Peyer's patch (tissue), 4 donors: ENCODE measurements at regions not wholly inside any gene's neighbourhood (a gene's known extent, or its start where the extent isn't known, plus 50 kb on each side); places are given as distances from the start of the nearest gene placed in this dataset.

ENCODE experiments used
- DNase-seq, 3 donors: peaks; one replicate each; pipeline ENCODE4 v3.0.0-alpha.2; 2017 to 2019
- H3K27ac ChIP-seq, 4 donors: fragments of 200-600 bp; sonication (generic); one replicate each; pipeline ENCODE4 v1.5.1; 2016 to 2019
- H3K27me3 ChIP-seq, 2 donors: fragments of 200-600 bp; sonication (generic); one replicate each; pipeline ENCODE4 v1.5.1; 2019
- H3K36me3 ChIP-seq, 3 donors: fragments of 200-600 bp; sonication (generic); one replicate each; pipeline ENCODE4 v1.5.1; 2016 to 2019
- H3K4me1 ChIP-seq, 4 donors: fragments of 200-600 bp; sonication (generic); one replicate each; pipeline ENCODE4 v1.5.1; 2016 to 2019
- H3K4me3 ChIP-seq, 4 donors: fragments of 200-600 bp; sonication (generic); 1 replicate in 3 of 4; 2 replicates in 1 of 4; pipeline ENCODE4 v1.5.1; 2016 to 2019; ENCODE audit warnings: mild to moderate bottlenecking in 1 of 4
- H3K9me3 ChIP-seq, 4 donors: fragments of 200-600 bp; sonication (generic); one replicate each; pipeline ENCODE4 v1.5.1; 2016 to 2019; ENCODE audit warnings: mild to moderate bottlenecking in 1 of 4
- POLR2A ChIP-seq, 2 donors: fragments of 450-650 bp; IDR thresholded peaks; one replicate each; pipeline ENCODE4 v1.5.1; 2017; ENCODE audit warnings: antibody characterized with exemption in 2 of 2, mild to moderate bottlenecking in 2 of 2, moderate library complexity in 2 of 2
- TF ChIP-seq, protein P1 (sequence below), 6 experiments: fragments of 450-650 bp in 4 of 6; fragments of 200-600 bp in 2 of 6; sonication (generic) in 1 of 6; IDR thresholded peaks; one replicate each; pipeline ENCODE4 v1.5.1; 2017 to 2019; ENCODE audit warnings: antibody characterized with exemption in 6 of 6, mild to moderate bottlenecking in 3 of 6, moderate library complexity in 1 of 6

DNA sequence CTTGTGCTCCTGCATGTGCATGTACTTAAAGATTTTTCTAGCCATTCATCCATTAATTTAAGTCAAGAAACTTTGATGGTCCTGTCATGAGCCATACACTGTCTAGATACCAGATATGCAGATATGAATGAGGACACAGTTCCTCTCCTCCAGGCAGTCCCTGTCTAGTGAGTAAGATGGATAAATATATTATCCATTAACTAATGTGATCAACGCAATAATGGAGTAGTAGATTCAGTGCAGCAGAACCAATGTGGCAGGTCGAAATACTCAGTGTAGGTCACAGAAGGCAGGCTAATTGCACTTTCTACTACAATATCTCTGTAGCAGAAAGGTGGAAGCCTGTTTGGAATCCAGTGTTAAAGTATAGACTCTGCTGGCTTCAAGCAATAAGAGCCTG is 112.5 kb downstream of the PCDH7 start:
- Histone ChIP-seq H3K36me3 (no peaks in the 10 kb centered on the region), H3K27me3 (no peaks in the 10 kb centered on the region), H3K27ac (no peak overlapping the region), H3K9me3 (no peaks in the 10 kb centered on the region), H3K4me1 (peaks cover 0 to 6% (median 0%) of the 10 kb centered on the region in 4 donors), H3K4me3 (no peak overlapping the region)
- no peak for DNase-seq
- TF ChIP-seq POLR2A (IDR thresholded peaks at IDR 0.05): no peak
- TF ChIP-seq, protein P1, sequence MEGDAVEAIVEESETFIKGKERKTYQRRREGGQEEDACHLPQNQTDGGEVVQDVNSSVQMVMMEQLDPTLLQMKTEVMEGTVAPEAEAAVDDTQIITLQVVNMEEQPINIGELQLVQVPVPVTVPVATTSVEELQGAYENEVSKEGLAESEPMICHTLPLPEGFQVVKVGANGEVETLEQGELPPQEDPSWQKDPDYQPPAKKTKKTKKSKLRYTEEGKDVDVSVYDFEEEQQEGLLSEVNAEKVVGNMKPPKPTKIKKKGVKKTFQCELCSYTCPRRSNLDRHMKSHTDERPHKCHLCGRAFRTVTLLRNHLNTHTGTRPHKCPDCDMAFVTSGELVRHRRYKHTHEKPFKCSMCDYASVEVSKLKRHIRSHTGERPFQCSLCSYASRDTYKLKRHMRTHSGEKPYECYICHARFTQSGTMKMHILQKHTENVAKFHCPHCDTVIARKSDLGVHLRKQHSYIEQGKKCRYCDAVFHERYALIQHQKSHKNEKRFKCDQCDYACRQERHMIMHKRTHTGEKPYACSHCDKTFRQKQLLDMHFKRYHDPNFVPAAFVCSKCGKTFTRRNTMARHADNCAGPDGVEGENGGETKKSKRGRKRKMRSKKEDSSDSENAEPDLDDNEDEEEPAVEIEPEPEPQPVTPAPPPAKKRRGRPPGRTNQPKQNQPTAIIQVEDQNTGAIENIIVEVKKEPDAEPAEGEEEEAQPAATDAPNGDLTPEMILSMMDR (IDR thresholded peaks at IDR 0.05): no peak

DNA sequence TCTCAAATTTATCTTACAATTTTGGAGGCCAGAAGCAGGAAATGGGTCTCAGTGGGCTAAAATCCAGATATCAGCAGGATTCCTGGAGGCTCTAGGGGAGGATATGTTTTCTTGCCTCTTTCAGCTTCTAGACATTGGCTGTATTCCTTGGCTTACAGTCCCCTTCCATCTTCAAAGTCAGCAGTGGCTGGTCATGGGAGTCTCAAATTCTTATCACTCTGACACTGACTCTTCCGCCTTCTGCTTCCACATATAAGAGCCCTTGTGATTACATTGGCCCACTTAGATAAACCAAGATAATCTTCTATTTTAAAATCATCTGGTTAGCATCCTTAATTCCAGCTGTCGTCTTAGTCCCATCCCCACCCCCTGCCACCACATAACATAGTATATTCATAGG is 113.0 kb downstream of the PCDH7 start:
- Histone ChIP-seq H3K27ac (no peak overlapping the region), H3K9me3 (no peaks in the 10 kb centered on the region), H3K36me3 (no peaks in the 10 kb centered on the region), H3K4me3 (no peak overlapping the region), H3K27me3 (no peaks in the 10 kb centered on the region), H3K4me1 (peaks cover 0 to 6% (median 0%) of the 10 kb centered on the region in 4 donors)
- no peak for DNase-seq
- no peak for TF ChIP-seq POLR2A (IDR thresholded peaks at IDR 0.05)
- TF ChIP-seq, protein P1 (IDR thresholded peaks at IDR 0.05): no peak

DNA sequence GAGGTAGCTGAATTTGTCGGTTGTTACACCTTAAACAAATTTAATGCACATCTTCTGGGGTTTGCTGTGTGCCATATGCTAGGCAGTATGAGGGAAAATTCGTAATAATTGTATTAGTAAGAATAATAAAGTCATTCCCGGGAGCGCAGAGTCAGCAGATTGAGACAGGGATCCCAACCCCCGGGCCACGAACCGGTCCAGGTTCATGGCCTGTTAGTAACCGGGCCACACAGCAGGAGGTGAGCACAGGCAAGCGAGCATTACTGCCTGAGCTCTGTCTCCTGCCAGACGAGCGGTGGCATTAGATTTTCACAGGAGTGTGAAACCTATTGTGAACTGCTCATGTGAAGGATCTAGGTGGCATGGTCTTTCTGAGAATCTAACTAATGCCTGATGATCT is 114.9 kb downstream of the PCDH7 start:
- no peak for TF ChIP-seq POLR2A (IDR thresholded peaks at IDR 0.05)
- TF ChIP-seq, protein P1 (IDR thresholded peaks at IDR 0.05): no peak
- no peak for DNase-seq
- H3K27me3 ChIP-seq: no peaks in the 10 kb centered on the region
- no peaks in the 10 kb centered on the region for H3K9me3 ChIP-seq
- no peak overlapping the region for H3K4me3 ChIP-seq
- no peak overlapping the region for H3K27ac ChIP-seq
- H3K4me1 ChIP-seq: peaks cover 0 to 6% (median 0%) of the 10 kb centered on the region in 4 donors
- no peaks in the 10 kb centered on the region for H3K36me3 ChIP-seq

DNA sequence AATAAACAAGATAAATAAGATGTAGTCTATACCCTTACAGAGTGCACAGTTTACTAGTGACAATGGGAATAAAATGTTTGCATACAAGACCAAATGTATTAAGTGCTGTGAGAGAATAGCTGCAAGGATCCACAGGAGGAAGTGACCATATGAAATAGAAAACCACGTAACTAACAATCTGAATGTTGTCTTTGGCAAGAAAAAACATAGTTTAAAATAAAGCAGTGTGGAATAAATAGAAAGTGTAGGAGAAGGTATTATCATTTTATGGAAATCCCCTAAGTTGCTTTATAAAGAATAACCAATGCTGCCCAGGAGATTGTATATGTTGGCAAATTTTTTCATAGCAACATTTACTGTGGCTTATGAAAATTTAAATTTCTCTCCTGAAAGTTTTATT is 116.1 kb downstream of the PCDH7 start:
- no peaks in the 10 kb centered on the region for H3K36me3 ChIP-seq
- no peak overlapping the region for H3K4me3 ChIP-seq
- H3K9me3 ChIP-seq: no peaks in the 10 kb centered on the region
- H3K27me3 ChIP-seq: no peaks in the 10 kb centered on the region
- no peak for DNase-seq
- no peak overlapping the region for H3K27ac ChIP-seq
- TF ChIP-seq, protein P1 (IDR thresholded peaks at IDR 0.05): no peak
- TF ChIP-seq POLR2A (IDR thresholded peaks at IDR 0.05): no peak
- peaks cover 0 to 6% (median 0%) of the 10 kb centered on the region in 4 donors for H3K4me1 ChIP-seq

DNA sequence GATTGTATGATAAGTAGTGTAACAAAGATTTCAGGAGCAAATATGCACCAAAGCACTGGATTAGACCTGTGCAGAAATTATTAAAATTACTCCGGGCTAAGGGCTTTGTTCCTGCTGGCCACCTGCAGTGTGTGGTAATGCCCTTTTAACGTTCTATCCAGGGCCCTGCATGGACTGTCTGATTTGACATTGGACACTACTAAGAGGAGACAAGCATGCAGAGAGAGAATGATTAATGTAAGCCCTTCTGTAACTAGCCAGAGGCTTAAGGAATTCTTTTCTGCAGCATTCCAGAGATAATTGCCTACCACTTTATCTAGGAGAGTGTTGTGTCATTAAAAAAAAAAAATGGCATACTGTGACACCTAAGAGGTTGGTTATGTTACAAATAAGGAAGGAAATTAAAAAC is 117.0 kb downstream of the PCDH7 start:
- no peak for DNase-seq
- H3K36me3 ChIP-seq: no peaks in the 10 kb centered on the region
- TF ChIP-seq, protein P1 (IDR thresholded peaks at IDR 0.05): no peak
- TF ChIP-seq POLR2A (IDR thresholded peaks at IDR 0.05): no peak
- H3K27me3 ChIP-seq: no peaks in the 10 kb centered on the region
- H3K4me1 ChIP-seq: peaks cover 0 to 6% (median 0%) of the 10 kb centered on the region in 4 donors
- H3K9me3 ChIP-seq: no peaks in the 10 kb centered on the region
- H3K27ac ChIP-seq: no peak overlapping the region
- no peak overlapping the region for H3K4me3 ChIP-seq

DNA sequence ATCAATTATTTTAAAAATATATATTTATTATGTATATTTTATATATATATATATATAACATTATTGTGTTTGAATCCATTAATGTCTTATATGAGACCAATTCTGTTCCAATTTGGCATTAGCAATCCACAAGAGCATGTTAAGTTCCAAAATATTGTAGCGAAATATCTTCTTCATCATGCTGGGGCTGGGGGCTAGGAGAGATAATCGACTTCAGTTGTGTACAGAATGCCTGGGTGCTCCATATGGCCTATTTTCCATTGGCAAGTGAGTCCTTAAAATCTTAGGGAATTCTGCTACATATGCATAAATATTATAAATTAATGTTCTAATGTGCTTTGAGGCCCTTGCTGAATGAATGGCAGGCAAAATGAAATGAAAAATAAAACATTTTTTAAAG is 117.7 kb downstream of the PCDH7 start:
- H3K36me3 ChIP-seq: no peaks in the 10 kb centered on the region
- no peaks in the 10 kb centered on the region for H3K27me3 ChIP-seq
- TF ChIP-seq, protein P1 (IDR thresholded peaks at IDR 0.05): no peak
- no peak for TF ChIP-seq POLR2A (IDR thresholded peaks at IDR 0.05)
- H3K4me3 ChIP-seq: no peak overlapping the region
- H3K9me3 ChIP-seq: no peaks in the 10 kb centered on the region
- peaks cover 0 to 6% (median 0%) of the 10 kb centered on the region in 4 donors for H3K4me1 ChIP-seq
- DNase-seq: no peak
- no peak overlapping the region for H3K27ac ChIP-seq
